ENCODE measurements at regions not wholly inside any gene's neighbourhood (a gene's known extent, or its start where the extent isn't known, plus 50 kb on each side); places are given as distances from the start of the nearest gene placed in this dataset.

GRCh38 chr5:133698259-133698554 is 85.9 kb upstream of the FSTL4 start:
- TF ChIP-seq CTCF (IDR thresholded peaks at IDR 0.05), result no peak
- TF ChIP-seq EP300 (IDR thresholded peaks at IDR 0.05), result no peak
- TF ChIP-seq POLR2A (IDR thresholded peaks at IDR 0.05), result no peak

All from tibial nerve (tissue), 4 donors.